Tibial artery (tissue), 4 donors: ENCODE measurements at regions not wholly inside any gene's neighbourhood (a gene's known extent, or its start where the extent isn't known, plus 50 kb on each side); places are given as distances from the start of the nearest gene placed in this dataset.

Experiments
- DNase-seq, 2 donors: peaks; one replicate each; pipeline ENCODE4 v3.0.0-alpha.2; 2019
- H3K27ac ChIP-seq, 2 donors: fragments of 200-600 bp; sonication (generic) in 1 of 2; 1 replicate in 1 of 2; 2 replicates in 1 of 2; pipeline ENCODE4 v1.5.1; 2018 to 2019; ENCODE audit warnings: mild to moderate bottlenecking in 1 of 2
- H3K27me3 ChIP-seq, 2 donors: fragments of 200-600 bp; sonication (generic) in 1 of 2; one replicate each; pipeline versions ENCODE4 v1.5.1 to v1.6.0; 2016 to 2019
- H3K36me3 ChIP-seq, 3 donors: fragments of 200-600 bp; sonication (generic) in 2 of 3; one replicate each; pipeline ENCODE4 v1.5.1; 2016 to 2019; ENCODE audit warnings: mild to moderate bottlenecking in 2 of 3
- H3K4me1 ChIP-seq, 4 donors: fragments of 200-600 bp; sonication (generic) in 2 of 4; 1 replicate in 3 of 4; 2 replicates in 1 of 4; pipeline ENCODE4 v1.5.1; 2016 to 2019
- H3K4me3 ChIP-seq, 2 donors: fragments of 200-600 bp; sonication (generic) in 1 of 2; 1 replicate in 1 of 2; 2 replicates in 1 of 2; pipeline ENCODE4 v1.5.1; 2018 to 2019; ENCODE audit warnings: mild to moderate bottlenecking in 2 of 2
- H3K9me3 ChIP-seq, 3 donors: fragments of 200-600 bp; sonication (generic) in 1 of 3; one replicate each; pipeline ENCODE4 v1.5.1; 2016 to 2019
- intact Hi-C: fragments of 100-400 bp; cut with DNase I; formaldehyde crosslinking; loops from one replicate; pipeline ENCODE4 v1.15.0; 2023; ENCODE audit warnings: low total_unique reads
- TF ChIP-seq, protein P1 (sequence below), 2 experiments: fragments of 200-600 bp in 1 of 2; fragments of 450-650 bp in 1 of 2; IDR thresholded peaks; one replicate each; pipeline ENCODE4 v1.5.1; 2017 to 2019; ENCODE audit warnings: antibody characterized with exemption in 2 of 2, mild to moderate bottlenecking in 1 of 2, moderate library complexity in 1 of 2

DNA sequence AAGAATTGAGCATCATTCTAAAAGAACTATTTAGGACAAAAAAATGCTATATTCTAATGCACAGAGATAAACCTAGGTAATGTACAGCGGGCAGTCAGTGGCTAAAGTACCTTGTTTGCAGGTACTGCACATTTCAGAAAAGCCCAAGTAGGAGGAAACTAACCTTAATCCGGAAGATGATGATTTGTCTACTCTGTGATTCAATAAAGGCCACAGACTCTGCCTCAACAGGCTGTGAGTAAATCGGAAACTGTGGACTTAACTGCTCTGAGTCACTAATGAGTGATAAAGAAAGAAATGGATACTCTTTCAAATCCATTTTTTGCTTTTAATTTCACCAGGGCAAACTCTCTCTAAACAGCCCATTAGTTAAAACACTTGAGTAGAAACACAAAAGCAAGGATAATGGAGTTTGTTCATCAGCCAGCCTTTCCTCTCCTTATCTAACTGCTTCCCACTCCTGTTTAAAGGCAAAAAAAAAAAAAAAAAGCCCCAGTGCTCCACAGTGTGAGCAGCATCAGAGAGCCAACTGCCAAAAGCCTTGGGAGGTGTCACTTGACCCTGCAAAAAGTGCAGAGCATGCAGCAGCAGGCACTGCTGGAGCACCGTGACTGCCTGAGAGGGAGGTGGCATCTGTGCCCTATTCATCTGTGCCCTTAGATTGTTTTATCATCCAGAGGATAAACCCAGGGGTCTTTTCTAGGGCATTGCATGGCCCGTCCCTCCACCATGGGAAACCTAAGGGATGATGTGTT is 187.7 kb downstream of the SATB1 start:
- H3K4me1 ChIP-seq, result no peaks in the 10 kb centered on the region
- intact Hi-C loops, result no loop called here
- DNase-seq, result no peak
- H3K27me3 ChIP-seq, result no peaks in the 10 kb centered on the region
- H3K27ac ChIP-seq, result no peak overlapping the region
- TF ChIP-seq, protein P1, sequence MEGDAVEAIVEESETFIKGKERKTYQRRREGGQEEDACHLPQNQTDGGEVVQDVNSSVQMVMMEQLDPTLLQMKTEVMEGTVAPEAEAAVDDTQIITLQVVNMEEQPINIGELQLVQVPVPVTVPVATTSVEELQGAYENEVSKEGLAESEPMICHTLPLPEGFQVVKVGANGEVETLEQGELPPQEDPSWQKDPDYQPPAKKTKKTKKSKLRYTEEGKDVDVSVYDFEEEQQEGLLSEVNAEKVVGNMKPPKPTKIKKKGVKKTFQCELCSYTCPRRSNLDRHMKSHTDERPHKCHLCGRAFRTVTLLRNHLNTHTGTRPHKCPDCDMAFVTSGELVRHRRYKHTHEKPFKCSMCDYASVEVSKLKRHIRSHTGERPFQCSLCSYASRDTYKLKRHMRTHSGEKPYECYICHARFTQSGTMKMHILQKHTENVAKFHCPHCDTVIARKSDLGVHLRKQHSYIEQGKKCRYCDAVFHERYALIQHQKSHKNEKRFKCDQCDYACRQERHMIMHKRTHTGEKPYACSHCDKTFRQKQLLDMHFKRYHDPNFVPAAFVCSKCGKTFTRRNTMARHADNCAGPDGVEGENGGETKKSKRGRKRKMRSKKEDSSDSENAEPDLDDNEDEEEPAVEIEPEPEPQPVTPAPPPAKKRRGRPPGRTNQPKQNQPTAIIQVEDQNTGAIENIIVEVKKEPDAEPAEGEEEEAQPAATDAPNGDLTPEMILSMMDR (IDR thresholded peaks at IDR 0.05), result no peak
- no peak overlapping the region for H3K4me3 ChIP-seq
- H3K36me3 ChIP-seq, result no peaks in the 10 kb centered on the region
- no peaks in the 10 kb centered on the region for H3K9me3 ChIP-seq

DNA sequence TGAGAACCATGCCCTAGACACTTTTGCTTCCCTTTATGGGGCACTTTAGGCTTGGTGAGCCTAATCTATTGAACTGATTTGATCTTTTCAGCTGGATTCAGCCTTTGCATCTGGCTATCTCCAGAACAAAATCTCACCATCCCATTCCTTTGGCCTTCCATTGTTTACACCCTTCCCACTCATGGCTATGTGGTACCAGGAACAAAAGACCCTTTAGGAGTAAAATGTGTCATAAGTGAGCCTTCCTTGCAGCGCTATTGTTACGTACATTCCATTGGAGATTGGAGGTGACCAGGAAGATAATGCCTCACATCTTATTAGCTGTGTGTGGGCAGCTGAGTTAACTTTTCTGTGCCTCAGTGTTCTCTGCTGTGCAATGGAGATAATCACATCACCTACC is 188.4 kb downstream of the SATB1 start:
- Histone ChIP-seq H3K4me3 (no peak overlapping the region), H3K4me1 (no peaks in the 10 kb centered on the region), H3K27me3 (no peaks in the 10 kb centered on the region), H3K27ac (no peak overlapping the region), H3K36me3 (no peaks in the 10 kb centered on the region), H3K9me3 (no peaks in the 10 kb centered on the region)
- no peak for DNase-seq
- intact Hi-C loops, result no loop called here
- TF ChIP-seq, protein P1 (IDR thresholded peaks at IDR 0.05), result no peak

GRCh38 chr3:18234717-18235335 is 190.3 kb downstream of the SATB1 start:
- H3K9me3 ChIP-seq, result no peaks in the 10 kb centered on the region
- H3K4me1 ChIP-seq, result no peaks in the 10 kb centered on the region
- no peak overlapping the region for H3K27ac ChIP-seq
- TF ChIP-seq, protein P1 (IDR thresholded peaks at IDR 0.05), result no peak
- DNase-seq, result no peak
- no peaks in the 10 kb centered on the region for H3K36me3 ChIP-seq
- intact Hi-C loops, result no loop called here
- H3K4me3 ChIP-seq, result no peak overlapping the region
- H3K27me3 ChIP-seq, result no peaks in the 10 kb centered on the region

GRCh38 chr3:18233987-18234716 is 191.0 kb downstream of the SATB1 start:
- H3K4me1 ChIP-seq, result no peaks in the 10 kb centered on the region
- no peak for DNase-seq
- H3K9me3 ChIP-seq, result no peaks in the 10 kb centered on the region
- TF ChIP-seq, protein P1 (IDR thresholded peaks at IDR 0.05), result no peak
- intact Hi-C loops, result no loop called here
- H3K27ac ChIP-seq, result no peak overlapping the region
- no peaks in the 10 kb centered on the region for H3K36me3 ChIP-seq
- no peaks in the 10 kb centered on the region for H3K27me3 ChIP-seq
- no peak overlapping the region for H3K4me3 ChIP-seq

- H3K36me3 ChIP-seq, result no peaks in the 10 kb centered on the region
- H3K27ac ChIP-seq, result no peak overlapping the region
- no peaks in the 10 kb centered on the region for H3K9me3 ChIP-seq
- H3K27me3 ChIP-seq, result no peaks in the 10 kb centered on the region
- no peaks in the 10 kb centered on the region for H3K4me1 ChIP-seq
- no peak for DNase-seq
- intact Hi-C loops, result no loop called here
- H3K4me3 ChIP-seq, result no peak overlapping the region
- TF ChIP-seq, protein P1 (IDR thresholded peaks at IDR 0.05), result no peak
These were observed 192.8 kb downstream of the SATB1 start for GRCh38 chr3:18232317-18232716.
